HCT116 (cell line): ENCODE measurements at regions not wholly inside any gene's neighbourhood (a gene's known extent, or its start where the extent isn't known, plus 50 kb on each side); places are given as distances from the start of the nearest gene placed in this dataset.

Experiments used
- ATAC-seq: fragments of 200-7000 bp; cut with Tn5 transposase; 2 replicates; pipeline ENCODE4 v1.9.1; 2020; ENCODE audit warnings: mild to moderate bottlenecking, moderate library complexity
- BruUV-seq: library from RNA; stranded (reverse); fragments of 400-500 nt; replicated peaks from 2 replicates; lab custom pipeline; 2021; lab: Mats Ljungman, UMichigan
- CTCF ChIA-PET: fragments of 300-600 bp; sonication (Branson Sonifier 250); formaldehyde crosslinking; loops from one replicate; lab custom pipeline; 2021; ENCODE audit warnings: antibody characterized with exemption; lab: Charles Lee
- POLR2A ChIA-PET: fragments of 300-600, 350-600 bp; sonication (Branson Sonifier 250); formaldehyde crosslinking; loops from one replicate; lab custom pipeline; 2021; ENCODE audit warnings: antibody characterized with exemption; lab: Charles Lee
- RAD21 ChIA-PET, 2 experiments: fragments of 300-600 bp; sonication (Branson Sonifier 250); formaldehyde crosslinking; loops; one replicate each; lab custom pipeline; 2023; ENCODE audit warnings: low total read pairs in 2 of 2; ENCODE audit not compliant: uncharacterized antibody in 2 of 2, unreplicated experiment in 2 of 2, low non-redundant PET in 1 of 2; lab: Charles Lee
- DNase-seq: peaks from one replicate; pipeline ENCODE4 v3.0.0-alpha.2; 2010; ENCODE audit warnings: low read depth, low spot score
- H2AFZ ChIP-seq: fragments of 200-600 bp; shearing (Covaris generic), sonication (generic); 2 replicates; pipeline ENCODE4 v1.6.1; 2017; ENCODE audit warnings: low read depth, mixed run types, mixed read lengths, antibody characterized with exemption, low read length; ENCODE audit not compliant: poor library complexity, severe bottlenecking
- H3K27ac ChIP-seq: 2 replicates; pipeline ENCODE4 v1.5.1; 2012; ENCODE audit warnings: low read depth, low read length
- H3K27me3 ChIP-seq: fragments of 200-600 bp; sonication (generic); 2 replicates; pipeline ENCODE4 v1.6.1; 2016; ENCODE audit warnings: mixed run types, low read length, mixed read lengths; ENCODE audit not compliant: insufficient read depth
- H3K36me3 ChIP-seq, 2 experiments: fragments of 200-500 bp in 1 of 2; fragments of 200-600 bp in 1 of 2; sonication (Bioruptor generic) in 1 of 2; sonication (generic) in 1 of 2; 2 replicates each; pipeline versions ENCODE4 v1.5.1 to v1.6.1; 2014 to 2016; ENCODE audit warnings: low read length in 2 of 2, inconsistent platforms in 1 of 2, mixed read lengths in 1 of 2, mixed run types in 1 of 2; ENCODE audit not compliant: insufficient read depth in 2 of 2, control insufficient read depth in 1 of 2
- H3K4me1 ChIP-seq, 2 experiments: fragments of 200-600 bp in 1 of 2; sonication (generic) in 1 of 2; 2 replicates each; pipeline versions ENCODE4 v1.5.1 to v1.6.1; 2012 to 2017; ENCODE audit warnings: low read length in 2 of 2, inconsistent platforms in 1 of 2, mild to moderate bottlenecking in 1 of 2, mixed read lengths in 1 of 2, mixed run types in 1 of 2, moderate library complexity in 1 of 2; ENCODE audit not compliant: insufficient read depth in 2 of 2, control insufficient read depth in 1 of 2
- H3K4me2 ChIP-seq: fragments of 200-600 bp; sonication (generic); 2 replicates; pipeline ENCODE4 v1.6.1; 2017; ENCODE audit warnings: mixed run types, low read length, mixed read lengths
- H3K4me3 ChIP-seq, 2 experiments: fragments of 200-600 bp in 1 of 2; sonication (generic) in 1 of 2; replicated peaks in 1 of 2; 2 replicates each; pipeline ENCODE4 v1.5.1; 2011 to 2016; ENCODE audit warnings: low read length in 2 of 2, control low read depth in 1 of 2, low read depth in 1 of 2, mild to moderate bottlenecking in 1 of 2, mixed read lengths in 1 of 2, mixed run types in 1 of 2
- H3K79me2 ChIP-seq: fragments of 200-600 bp; sonication (generic); 2 replicates; pipeline ENCODE4 v1.6.1; 2017; ENCODE audit warnings: mild to moderate bottlenecking, mixed run types, low read length, moderate library complexity, mixed read lengths; ENCODE audit not compliant: insufficient read depth
- H3K9ac ChIP-seq: fragments of 200-600 bp; sonication (generic); 2 replicates; pipeline ENCODE4 v1.6.1; 2016; ENCODE audit warnings: low read length, mixed read lengths
- H3K9me2 ChIP-seq: fragments of 200-600 bp; sonication (generic), shearing (Covaris generic); 2 replicates; pipeline ENCODE4 v1.6.1; 2017; ENCODE audit warnings: mixed run types, mild to moderate bottlenecking, moderate library complexity; ENCODE audit not compliant: insufficient read depth
- H3K9me3 ChIP-seq, 2 experiments: fragments of 200-500 bp in 1 of 2; fragments of 200-600 bp in 1 of 2; sonication (Bioruptor generic) in 1 of 2; sonication (generic) in 1 of 2; 2 replicates each; pipeline ENCODE4 v1.6.1; 2014 to 2017; ENCODE audit warnings: low read length in 2 of 2, mixed read lengths in 2 of 2, inconsistent platforms in 1 of 2, low read depth in 1 of 2, mild to moderate bottlenecking in 1 of 2, mixed run types in 1 of 2, moderate library complexity in 1 of 2; ENCODE audit not compliant: control insufficient read depth in 1 of 2, insufficient read depth in 1 of 2
- H4K20me1 ChIP-seq: fragments of 200-600 bp; sonication (generic), shearing (Covaris generic); 2 replicates; pipeline ENCODE4 v1.6.1; 2017; ENCODE audit warnings: mixed run types, mild to moderate bottlenecking, moderate library complexity; ENCODE audit not compliant: insufficient read depth
- CTCF ChIP-seq, 3 experiments: fragments of 200-600 bp in 1 of 3; sonication (generic) in 1 of 3; IDR thresholded peaks in 2 of 3; conservative IDR thresholded peaks in 1 of 3; 2 replicates each; pipeline ENCODE4 v1.5.1; 2012 to 2017; ENCODE audit warnings: low read depth in 2 of 3, low read length in 2 of 3, antibody characterized with exemption in 1 of 3, borderline replicate concordance in 1 of 3, control low read depth in 1 of 3, mild to moderate bottlenecking in 1 of 3, mixed read lengths in 1 of 3, mixed run types in 1 of 3, moderate library complexity in 1 of 3; ENCODE audit not compliant: insufficient read depth in 1 of 3
- JUND ChIP-seq: IDR thresholded peaks from 2 replicates; pipeline ENCODE4 v1.6.1; 2012
- POLR2A ChIP-seq: IDR thresholded peaks from 2 replicates; pipeline ENCODE4 v1.7.0; 2011; ENCODE audit warnings: borderline replicate concordance; ENCODE audit not compliant: insufficient read depth, insufficient read length; ENCODE audit errors: extremely low read depth
- REST ChIP-seq: IDR thresholded peaks from 2 replicates; pipeline ENCODE4 v1.6.1; 2012; ENCODE audit warnings: low read depth
- TCF7L2 ChIP-seq: IDR thresholded peaks from 2 replicates; pipeline ENCODE4 v1.7.0; 2011; ENCODE audit warnings: borderline replicate concordance, inconsistent platforms; ENCODE audit not compliant: insufficient read depth, insufficient read length; ENCODE audit errors: extremely low read depth
- YY1 ChIP-seq: IDR thresholded peaks from 2 replicates; pipeline ENCODE4 v1.6.1; 2011; ENCODE audit warnings: low read length, low read depth, moderate library complexity, mild to moderate bottlenecking; ENCODE audit not compliant: insufficient replicate concordance; ENCODE audit errors: extremely low read depth
- ZFX ChIP-seq: fragments of 450-650 bp; IDR thresholded peaks from 2 replicates; pipeline ENCODE4 v1.6.1; 2017
- ZNF274 ChIP-seq: fragments of 200-500 bp; sonication (Bioruptor generic); IDR thresholded peaks from 2 replicates; pipeline ENCODE4 v1.6.1; 2014; ENCODE audit warnings: mild to moderate bottlenecking, low read depth, low read length, inconsistent platforms
- intact Hi-C: fragments of 100-400 bp; cut with micrococcal nuclease; formaldehyde crosslinking; loops from 2 replicates; pipeline ENCODE4 v1.10.0; 2022

GRCh38 chr18:30852980-30853379 lies 189.6 kb downstream of the DSC3 start:
- intact Hi-C loops, result no loop called here
- Histone ChIP-seq H3K9me3 (no peaks in the 10 kb centered on the region), H3K4me3 (no peak overlapping the region), H3K79me2 (no peaks in the 10 kb centered on the region), H3K36me3 (no peaks in the 10 kb centered on the region), H3K27me3 (no peaks in the 10 kb centered on the region), H3K27ac (no peak overlapping the region), H3K4me2 (no peak overlapping the region), H3K9me2 (no peaks in the 10 kb centered on the region), H4K20me1 (no peaks in the 10 kb centered on the region), H3K4me1 (no peaks in the 10 kb centered on the region), H3K9ac (no peak overlapping the region), H2AFZ (no peak overlapping the region)
- TF ChIP-seq YY1, result no peak
- no peak for TF ChIP-seq JUND
- TF ChIP-seq ZNF274, result no peak
- TF ChIP-seq POLR2A, result no peak
- no peak for TF ChIP-seq REST
- TF ChIP-seq CTCF (IDR thresholded peaks at IDR 0.05 in 2 of 3, conservative IDR thresholded peaks at IDR 0.05 in 1 of 3; ENCODE audit: borderline replicate concordance in 1 of 3, insufficient read depth in 1 of 3, low read depth in 2 of 3, low read length in 2 of 3), result no peak
- no peak for TF ChIP-seq ZFX
- no peak for TF ChIP-seq TCF7L2
- no TSS peak for BruUV-seq
- ChIA-PET CTCF (no interaction called here), POLR2A (no interaction called here), RAD21 (no interaction called here)
- ATAC-seq, result no peak
- no peak for DNase-seq
